GM19372 (cell line): ENCODE measurements at regions not wholly inside any gene's neighbourhood (a gene's known extent, or its start where the extent isn't known, plus 50 kb on each side); places are given as distances from the start of the nearest gene placed in this dataset.

Source experiments
- ATAC-seq: cut with Tn5 transposase; IDR thresholded peaks from one replicate; pipeline ENCODE4 v1.9.1; 2021; ENCODE audit warnings: mild to moderate bottlenecking, low read depth, moderate library complexity; ENCODE audit not compliant: unreplicated experiment

- no peak for ATAC-seq
Measured at GRCh38 chr5:68352166-68352565, 136.6 kb downstream of the PIK3R1 start.

GRCh38 chr5:68353605-68354004, 138.0 kb downstream of the PIK3R1 start:
- ATAC-seq = no peak

- ATAC-seq = no peak
Measured at GRCh38 chr5:68354315-68354714, 138.8 kb downstream of the PIK3R1 start.

- no peak for ATAC-seq
Measured at GRCh38 chr5:68356216-68356615, 140.7 kb downstream of the PIK3R1 start.

- ATAC-seq = no peak
Measured at GRCh38 chr5:68356623-68357022, 141.1 kb downstream of the PIK3R1 start.

- no peak for ATAC-seq
Measured at GRCh38 chr5:68359699-68360098, 144.1 kb downstream of the PIK3R1 start.

GRCh38 chr5:68362331-68362730, 146.8 kb downstream of the PIK3R1 start:
- ATAC-seq = no peak

GRCh38 chr5:68365889-68366288, 150.3 kb downstream of the PIK3R1 start:
- no peak for ATAC-seq

GRCh38 chr5:68367287-68367686, 151.7 kb downstream of the PIK3R1 start:
- no peak for ATAC-seq

GRCh38 chr5:68367717-68368116, 152.2 kb downstream of the PIK3R1 start:
- no peak for ATAC-seq

GRCh38 chr5:68368311-68369022, 152.9 kb downstream of the PIK3R1 start:
- no peak for ATAC-seq

- no peak for ATAC-seq
Measured at GRCh38 chr5:68369023-68369359, 153.4 kb downstream of the PIK3R1 start.

- ATAC-seq = no peak
Measured at GRCh38 chr5:68369457-68370125, 154.0 kb downstream of the PIK3R1 start.

GRCh38 chr5:68370196-68370595, 154.6 kb downstream of the PIK3R1 start:
- ATAC-seq = no peak

GRCh38 chr5:68371607-68372006, 156.1 kb downstream of the PIK3R1 start:
- ATAC-seq = no peak

GRCh38 chr5:68372161-68372560, 156.6 kb downstream of the PIK3R1 start:
- no peak for ATAC-seq

- no peak for ATAC-seq
Measured at GRCh38 chr5:68373050-68373449, 157.5 kb downstream of the PIK3R1 start.

- no peak for ATAC-seq
Measured at GRCh38 chr5:68374796-68375518, 159.4 kb downstream of the PIK3R1 start.

- no peak for ATAC-seq
Measured at GRCh38 chr5:68375540-68375939, 160.0 kb downstream of the PIK3R1 start.

- ATAC-seq = no peak
Measured at GRCh38 chr5:68376935-68377334, 161.4 kb downstream of the PIK3R1 start.

GRCh38 chr5:68377733-68378132, 162.2 kb downstream of the PIK3R1 start:
- peak; percentile 11 for ATAC-seq
